ENCODE measurements at regions not wholly inside any gene's neighbourhood (a gene's known extent, or its start where the extent isn't known, plus 50 kb on each side); places are given as distances from the start of the nearest gene placed in this dataset.

DNA sequence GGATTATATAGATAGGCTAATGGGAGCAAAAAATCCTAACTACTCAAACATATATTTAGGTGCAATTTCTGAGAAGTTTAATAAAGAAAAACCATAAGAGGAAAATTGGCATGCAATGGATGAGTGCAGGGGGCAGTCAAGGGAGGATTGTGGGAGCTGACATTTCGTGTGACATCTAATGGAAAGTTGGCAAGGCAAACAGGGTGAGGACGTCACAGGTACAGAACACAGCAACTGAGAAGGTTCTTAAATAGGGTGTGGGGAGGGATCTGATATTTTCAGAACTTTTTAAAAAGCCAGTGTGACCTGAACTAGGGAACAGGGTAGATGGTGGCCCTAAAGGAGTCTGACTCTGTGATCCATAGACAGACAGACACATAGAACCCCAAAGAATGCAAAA is 194.9 kb upstream of the GLI3 start:
- Histone ChIP-seq H3K27ac (no peak overlapping the region), H3K4me1 (replicated peaks in 1 of 2) (no peaks in the 10 kb centered on the region), H3K4me3 (no peak overlapping the region)
- in situ Hi-C loops (cut with MboI; ENCODE audit: low pct_unique_long_range_greater_than_20kb in 2 of 9, low sequenced_read_pairs in 9 of 9, unreplicated experiment in 9 of 9), result no loop called here
- ATAC-seq (replicated peaks in 6 of 8), result no peak
- WGBS, 10 experiments, result 53 to 100% (median 85%) methylated on average over 1 to 2 of the region's 2 CpGs

DNA sequence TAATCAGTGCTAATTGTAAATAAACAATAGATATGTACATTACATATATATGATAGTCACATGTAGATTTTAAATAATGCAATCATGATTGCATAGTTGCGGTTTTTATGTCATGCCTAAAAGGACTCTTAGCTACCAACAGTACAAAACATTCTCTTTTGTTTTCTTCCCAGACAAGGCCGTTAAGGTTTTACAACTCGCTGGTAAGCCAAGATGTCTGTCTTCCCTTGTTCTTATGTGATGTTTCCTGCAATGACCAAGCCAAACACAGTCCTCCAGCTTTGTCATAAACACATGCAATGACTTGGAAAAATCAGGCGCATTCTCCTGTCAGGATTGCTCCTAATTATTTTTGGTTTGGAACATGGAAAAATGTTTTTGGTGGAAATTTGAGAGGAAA is 192.3 kb upstream of the GLI3 start:
- no peaks in the 10 kb centered on the region for H3K4me1 ChIP-seq (replicated peaks in 1 of 2)
- peak in 1 of 8 experiments; percentile 42 for ATAC-seq (replicated peaks in 6 of 8)
- in situ Hi-C loops (cut with MboI; ENCODE audit: low pct_unique_long_range_greater_than_20kb in 2 of 9, low sequenced_read_pairs in 9 of 9, unreplicated experiment in 9 of 9), result no loop called here
- H3K4me3 ChIP-seq, result no peak overlapping the region
- WGBS, 10 experiments, result 20 to 87% (median 50%) methylated on average over 1 to 4 of the region's 4 CpGs
- H3K27ac ChIP-seq, result no peak overlapping the region

DNA sequence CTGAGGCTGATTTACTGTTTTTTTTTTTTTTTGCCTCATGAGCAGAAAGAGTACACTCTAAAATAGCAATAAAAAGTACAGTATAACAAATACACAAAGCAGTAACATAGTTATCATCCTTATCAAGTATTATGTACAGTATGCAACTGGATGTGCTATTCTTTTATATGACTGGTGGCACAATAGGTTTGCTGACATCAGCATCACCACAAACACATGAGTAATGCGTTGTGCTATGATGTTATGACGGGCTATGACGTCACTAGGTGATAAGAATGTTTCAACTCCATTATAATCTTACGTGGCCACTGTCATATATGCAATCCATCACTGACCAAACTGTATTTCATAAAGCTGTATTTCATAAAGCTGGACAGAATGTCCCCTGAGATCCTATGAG is 189.2 kb upstream of the GLI3 start:
- WGBS, 10 experiments, result 40 to 98% (median 76%) methylated on average over 1 to 4 of the region's 4 CpGs; no CpG with 5 or more reads in 2 of the 10 experiments
- in situ Hi-C loops (cut with MboI; ENCODE audit: low pct_unique_long_range_greater_than_20kb in 2 of 9, low sequenced_read_pairs in 9 of 9, unreplicated experiment in 9 of 9), result no loop called here
- peak in 2 of 8 experiments; percentile 47 to 57 for ATAC-seq (replicated peaks in 6 of 8)

DNA sequence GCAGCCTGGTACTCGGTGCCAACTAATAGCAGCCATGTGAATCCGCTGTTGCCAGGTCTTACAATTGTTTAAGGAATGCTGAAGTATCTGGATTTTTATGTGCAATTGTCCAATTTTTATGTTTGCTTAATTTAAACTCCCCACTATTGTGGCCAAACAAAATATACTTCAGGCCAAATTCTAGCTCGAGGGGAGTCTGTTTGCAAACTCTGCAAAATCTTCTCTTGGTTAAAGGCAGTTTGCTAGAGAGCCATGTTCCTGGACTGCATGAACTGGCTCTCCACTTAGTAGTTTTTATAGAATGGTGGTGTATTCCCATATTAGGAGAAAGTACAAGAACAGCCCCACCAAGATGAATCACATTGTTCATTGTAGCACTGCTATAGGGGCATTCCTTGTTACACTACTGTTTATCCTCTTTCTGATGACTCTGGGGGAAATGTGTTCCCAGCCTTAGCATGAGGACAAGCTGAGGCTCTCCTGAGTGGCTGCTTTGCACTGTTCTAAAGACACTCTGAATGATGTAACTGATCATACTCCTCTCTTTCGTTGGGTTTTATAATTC is 178.0 kb upstream of the GLI3 start:
- WGBS, 10 experiments, result 33 to 86% (median 63%) methylated on average over 1 to 4 of the region's 4 CpGs
- in situ Hi-C loops (cut with MboI; ENCODE audit: low pct_unique_long_range_greater_than_20kb in 2 of 9, low sequenced_read_pairs in 9 of 9, unreplicated experiment in 9 of 9), result no loop called here
- no peak overlapping the region for H3K4me3 ChIP-seq
- ATAC-seq (replicated peaks in 6 of 8), result peak in 3 of 8 experiments; percentile 35 to 39 (median 38)
- no peaks in the 10 kb centered on the region for H3K4me1 ChIP-seq (replicated peaks in 1 of 2)
- H3K27ac ChIP-seq, result no peak overlapping the region

More for the DNA sequence above, 189.2 kb upstream of the GLI3 start:
- Histone ChIP-seq H3K27ac (no peak overlapping the region), H3K4me1 (replicated peaks in 1 of 2) (no peaks in the 10 kb centered on the region), H3K4me3 (no peak overlapping the region)

DNA sequence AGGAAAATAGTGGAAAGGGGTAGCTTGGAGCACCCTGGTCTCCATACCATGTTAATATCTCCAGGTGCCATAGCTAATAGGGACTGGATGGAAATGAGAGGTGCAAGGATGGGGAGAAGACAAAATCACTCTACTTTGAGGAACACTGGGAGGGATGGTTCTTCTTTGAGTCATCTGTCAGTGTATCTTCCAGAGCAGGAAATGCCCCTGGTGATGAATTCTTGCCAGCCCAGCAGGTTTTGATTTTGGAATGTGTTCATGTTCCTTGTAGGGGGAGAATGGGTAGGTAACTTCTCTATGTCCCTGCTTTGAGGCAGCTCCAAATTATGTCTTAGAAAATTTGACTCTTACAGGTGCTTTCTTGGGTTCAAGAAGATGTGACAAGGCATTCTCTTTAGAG is 177.0 kb upstream of the GLI3 start:
- no peak overlapping the region for H3K27ac ChIP-seq
- in situ Hi-C loops (cut with MboI; ENCODE audit: low pct_unique_long_range_greater_than_20kb in 2 of 9, low sequenced_read_pairs in 9 of 9, unreplicated experiment in 9 of 9), result no loop called here
- no peak for ATAC-seq (replicated peaks in 6 of 8)
- H3K4me3 ChIP-seq, result no peak overlapping the region
- no peaks in the 10 kb centered on the region for H3K4me1 ChIP-seq (replicated peaks in 1 of 2)

DNA sequence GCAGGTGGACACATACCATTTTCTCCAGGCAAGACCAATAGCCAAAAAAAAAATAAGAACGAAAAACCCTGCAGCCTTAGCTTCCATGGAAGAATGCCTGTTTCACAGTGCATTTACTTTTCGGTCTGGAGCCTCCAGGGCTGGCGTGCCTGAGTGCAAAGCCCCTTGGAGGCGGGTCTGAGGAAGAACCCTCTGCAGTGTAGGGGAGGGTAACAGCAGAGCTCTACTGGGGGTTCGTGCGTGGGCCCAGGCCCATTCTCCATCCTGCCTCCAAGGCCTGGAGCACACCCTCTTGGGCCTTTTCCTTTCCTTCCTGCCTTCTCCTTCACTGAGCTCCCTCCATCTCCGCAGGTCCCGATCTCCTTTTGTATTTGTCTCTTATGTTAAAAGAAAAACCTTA is 172.3 kb upstream of the GLI3 start:
- ATAC-seq (replicated peaks in 6 of 8), result no peak
- H3K4me1 ChIP-seq (replicated peaks in 1 of 2), result no peaks in the 10 kb centered on the region
- no peak overlapping the region for H3K4me3 ChIP-seq
- in situ Hi-C loops (cut with MboI; ENCODE audit: low pct_unique_long_range_greater_than_20kb in 2 of 9, low sequenced_read_pairs in 9 of 9, unreplicated experiment in 9 of 9), result no loop called here
- 65 to 100% (median 85%) methylated on average over 1 to 6 of the region's 8 CpGs; no CpG with 5 or more reads in 3 of the 10 experiments for WGBS, 10 experiments
- no peak overlapping the region for H3K27ac ChIP-seq

DNA sequence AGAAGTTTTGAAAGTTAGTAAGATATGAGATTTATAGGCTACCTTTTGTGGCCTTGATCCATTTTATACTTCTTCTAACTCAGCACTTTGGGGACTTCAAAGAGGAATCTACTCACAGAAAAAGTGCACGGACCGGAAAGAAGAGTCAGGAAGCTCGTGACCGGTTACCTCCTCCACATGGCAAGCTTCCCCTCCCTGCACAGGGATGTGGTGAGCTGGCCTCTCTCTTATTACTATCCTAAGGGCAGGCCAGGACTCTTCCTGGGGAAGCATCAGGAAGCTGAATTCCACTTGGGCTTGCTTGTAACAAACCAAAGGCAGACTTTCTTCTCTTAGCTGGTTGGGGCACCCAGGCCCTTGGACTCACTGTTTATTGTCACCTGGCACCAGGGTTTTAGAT is 170.8 kb upstream of the GLI3 start:
- Histone ChIP-seq H3K4me3 (no peak overlapping the region), H3K4me1 (replicated peaks in 1 of 2) (no peaks in the 10 kb centered on the region), H3K27ac (no peak overlapping the region)
- peak in 1 of 8 experiments; percentile 60 for ATAC-seq (replicated peaks in 6 of 8)
- 92 to 100% (median 95%) methylated on average over 1 to 4 of the region's 4 CpGs; no CpG with 5 or more reads in 5 of the 10 experiments for WGBS, 10 experiments
- in situ Hi-C loops (cut with MboI; ENCODE audit: low pct_unique_long_range_greater_than_20kb in 2 of 9, low sequenced_read_pairs in 9 of 9, unreplicated experiment in 9 of 9), result no loop called here

DNA sequence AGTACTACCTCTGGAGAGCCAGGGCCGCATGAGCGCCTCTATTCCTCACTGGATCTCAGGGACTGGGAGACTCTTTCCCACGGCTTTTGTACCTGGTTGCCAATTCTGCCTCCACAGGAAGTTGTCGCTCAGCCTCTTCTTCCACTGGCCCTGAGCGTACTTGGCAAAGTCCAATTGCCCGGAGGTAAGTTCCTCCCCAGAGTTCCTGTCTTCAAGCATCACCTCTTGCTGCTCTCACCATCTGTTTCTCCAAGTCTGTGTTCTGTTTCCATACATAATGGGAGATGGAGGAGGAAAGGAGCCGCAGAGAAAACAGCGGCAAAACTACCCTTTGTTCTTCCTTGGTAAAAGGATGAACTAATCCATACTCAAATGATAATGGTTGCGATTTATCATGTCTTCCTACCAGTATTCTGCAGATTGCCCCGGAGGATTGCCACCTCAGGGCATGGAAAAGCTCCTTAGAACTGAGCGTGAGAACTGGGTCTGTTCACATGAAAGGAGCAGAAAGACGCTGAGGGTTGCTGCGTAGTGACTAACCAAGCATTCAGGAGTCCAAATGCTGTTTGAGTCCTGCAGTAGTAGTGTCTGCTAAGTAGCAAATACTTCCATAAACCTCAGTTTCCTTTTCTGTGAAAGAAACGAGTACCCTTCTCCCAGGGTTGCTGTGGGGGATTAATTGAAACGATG is 170.2 kb upstream of the GLI3 start:
- WGBS, 10 experiments, result 13 to 100% (median 89%) methylated on average over 1 to 13 of the region's 15 CpGs; no CpG with 5 or more reads in 1 of the 10 experiments
- Histone ChIP-seq H3K4me3 (no peak overlapping the region), H3K27ac (no peak overlapping the region), H3K4me1 (replicated peaks in 1 of 2) (no peaks in the 10 kb centered on the region)
- no peak for ATAC-seq (replicated peaks in 6 of 8)
- in situ Hi-C loops (cut with MboI; ENCODE audit: low pct_unique_long_range_greater_than_20kb in 2 of 9, low sequenced_read_pairs in 9 of 9, unreplicated experiment in 9 of 9), result no loop called here

DNA sequence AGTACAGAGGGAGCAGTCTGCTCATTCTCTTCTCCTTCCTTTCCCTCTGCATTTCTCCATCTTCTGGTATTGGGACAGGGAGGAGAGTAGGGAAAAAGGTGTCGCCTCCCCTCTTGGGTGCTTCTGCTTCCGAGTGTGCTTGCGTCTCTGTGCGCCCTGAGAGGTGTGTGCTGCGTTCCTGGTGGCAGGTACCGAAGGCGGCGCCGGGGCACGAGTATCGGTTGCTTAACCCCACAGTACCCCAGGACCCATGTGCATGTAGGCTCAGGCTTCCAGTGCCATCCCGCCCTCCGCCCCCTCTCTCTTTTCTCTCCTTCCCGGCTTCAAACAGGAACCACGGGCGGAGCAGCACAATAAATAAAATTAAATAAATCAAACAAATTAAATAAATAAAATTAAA is 169.3 kb upstream of the GLI3 start:
- no peaks in the 10 kb centered on the region for H3K4me1 ChIP-seq (replicated peaks in 1 of 2)
- H3K27ac ChIP-seq, result no peak overlapping the region
- in situ Hi-C loops (cut with MboI; ENCODE audit: low pct_unique_long_range_greater_than_20kb in 2 of 9, low sequenced_read_pairs in 9 of 9, unreplicated experiment in 9 of 9), result no loop called here
- 94 to 100% (median 98%) methylated on average over 1 to 12 of the region's 16 CpGs; no CpG with 5 or more reads in 6 of the 10 experiments for WGBS, 10 experiments
- no peak for ATAC-seq (replicated peaks in 6 of 8)
- no peak overlapping the region for H3K4me3 ChIP-seq

DNA sequence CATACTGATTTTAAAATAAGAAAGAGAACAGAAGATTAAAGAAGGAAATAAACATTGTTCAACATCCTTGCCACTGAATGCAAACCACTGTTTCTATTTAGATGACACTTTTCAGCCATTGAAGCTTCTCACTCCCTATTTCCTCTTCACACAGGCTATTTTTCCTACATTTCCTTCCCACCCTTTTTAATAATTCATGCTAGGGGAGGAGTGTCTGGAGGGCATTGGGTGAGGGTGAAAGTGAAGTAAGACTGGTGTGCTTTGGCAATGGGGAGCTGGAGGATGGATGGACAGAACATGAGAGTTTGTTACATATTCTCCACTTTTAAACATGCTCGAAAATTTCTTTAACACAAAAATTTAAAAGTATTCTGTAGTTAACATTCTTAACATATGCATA is 168.8 kb upstream of the GLI3 start:
- Histone ChIP-seq H3K27ac (no peak overlapping the region), H3K4me3 (no peak overlapping the region), H3K4me1 (replicated peaks in 1 of 2) (no peaks in the 10 kb centered on the region)
- in situ Hi-C loops (cut with MboI; ENCODE audit: low pct_unique_long_range_greater_than_20kb in 2 of 9, low sequenced_read_pairs in 9 of 9, unreplicated experiment in 9 of 9), result no loop called here
- WGBS, 10 experiments, result 71 to 100% (median 87%) methylated on average over 1 of the region's 1 CpG; no CpG with 5 or more reads in 2 of the 10 experiments
- peak in 3 of 8 experiments; percentile 53 to 77 (median 62) for ATAC-seq (replicated peaks in 6 of 8)

DNA sequence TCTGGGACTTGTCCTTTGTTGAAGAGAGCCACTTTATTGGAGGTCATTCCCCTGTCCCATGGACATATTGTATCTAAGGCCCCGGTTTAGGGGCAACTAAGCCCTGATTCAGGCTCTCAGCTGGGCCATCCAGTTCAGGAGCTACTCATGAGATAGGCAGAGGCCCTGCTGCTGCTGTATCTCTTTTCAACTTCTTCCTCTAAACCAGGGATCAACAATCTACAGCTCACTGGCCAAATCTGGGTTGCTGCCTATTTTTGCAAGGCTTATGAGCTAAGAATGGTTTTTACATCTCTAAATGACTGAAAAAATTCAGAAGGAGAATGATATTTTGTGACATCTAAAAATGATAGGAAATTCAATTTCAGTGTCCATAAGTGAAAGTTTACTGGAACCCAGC is 166.8 kb upstream of the GLI3 start:
- in situ Hi-C loops (cut with MboI; ENCODE audit: low pct_unique_long_range_greater_than_20kb in 2 of 9, low sequenced_read_pairs in 9 of 9, unreplicated experiment in 9 of 9), result no loop called here
- ATAC-seq (replicated peaks in 6 of 8), result no peak
- 80 to 100% (median 100%) methylated on average over 1 of the region's 1 CpG; no CpG with 5 or more reads in 4 of the 10 experiments for WGBS, 10 experiments
- Histone ChIP-seq H3K4me1 (replicated peaks in 1 of 2) (no peaks in the 10 kb centered on the region), H3K27ac (no peak overlapping the region), H3K4me3 (no peak overlapping the region)

DNA sequence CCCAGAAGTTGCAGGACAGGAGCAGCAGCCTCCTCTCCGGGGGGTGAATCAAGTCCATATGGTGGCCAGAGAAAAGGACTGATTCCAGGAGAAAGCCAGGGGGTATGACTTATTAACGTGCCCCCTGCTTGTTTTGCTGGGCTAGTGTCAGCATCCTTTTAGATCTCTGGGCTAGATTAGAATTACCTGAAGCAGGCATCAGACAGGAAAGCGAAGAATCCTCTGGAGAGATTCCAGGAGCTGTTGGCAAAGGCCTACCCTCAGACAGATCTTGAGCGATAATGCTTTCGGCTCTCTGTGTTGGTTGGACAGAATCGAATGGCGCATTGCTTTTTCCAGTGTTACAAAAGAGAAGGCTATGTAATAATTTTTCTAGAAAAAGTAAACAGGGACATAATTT is 164.0 kb upstream of the GLI3 start:
- Histone ChIP-seq H3K27ac (no peak overlapping the region), H3K4me1 (replicated peaks in 1 of 2) (no peaks in the 10 kb centered on the region), H3K4me3 (no peak overlapping the region)
- 40 to 100% (median 80%) methylated on average over 1 to 7 of the region's 7 CpGs; no CpG with 5 or more reads in 1 of the 10 experiments for WGBS, 10 experiments
- in situ Hi-C loops (cut with MboI; ENCODE audit: low pct_unique_long_range_greater_than_20kb in 2 of 9, low sequenced_read_pairs in 9 of 9, unreplicated experiment in 9 of 9), result no loop called here
- ATAC-seq (replicated peaks in 6 of 8), result no peak

DNA sequence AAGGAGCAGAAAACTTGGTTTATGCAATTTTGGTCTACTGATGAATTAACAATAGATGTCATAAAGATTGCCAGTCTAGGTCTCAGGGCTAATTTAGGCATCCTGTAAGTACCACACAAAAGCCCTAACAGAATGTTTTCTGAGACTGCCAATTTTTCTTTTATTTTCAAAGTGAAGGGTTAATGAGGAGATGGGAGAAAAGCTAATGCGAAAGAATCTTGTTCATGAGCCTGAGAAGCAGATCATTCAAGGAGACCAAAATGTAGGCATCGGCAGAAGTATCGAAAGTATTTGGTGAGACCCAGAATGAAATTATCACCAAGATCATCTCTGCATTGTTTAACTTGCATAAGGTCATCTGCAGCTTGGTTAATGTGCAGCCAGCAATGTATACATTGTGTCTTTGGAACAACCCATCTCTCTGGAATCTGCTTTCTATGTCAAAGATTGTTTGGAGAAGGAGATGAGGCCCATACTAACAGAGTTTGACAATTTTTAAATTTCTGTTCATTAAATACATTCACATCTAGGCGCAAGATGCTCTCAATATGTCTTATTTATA is 163.3 kb upstream of the GLI3 start:
- ATAC-seq (replicated peaks in 6 of 8), result no peak
- Histone ChIP-seq H3K4me3 (no peak overlapping the region), H3K4me1 (replicated peaks in 1 of 2) (no peaks in the 10 kb centered on the region), H3K27ac (no peak overlapping the region)
- 78 to 100% (median 92%) methylated on average over 1 to 4 of the region's 4 CpGs for WGBS, 10 experiments
- in situ Hi-C loops (cut with MboI; ENCODE audit: low pct_unique_long_range_greater_than_20kb in 2 of 9, low sequenced_read_pairs in 9 of 9, unreplicated experiment in 9 of 9), result no loop called here

DNA sequence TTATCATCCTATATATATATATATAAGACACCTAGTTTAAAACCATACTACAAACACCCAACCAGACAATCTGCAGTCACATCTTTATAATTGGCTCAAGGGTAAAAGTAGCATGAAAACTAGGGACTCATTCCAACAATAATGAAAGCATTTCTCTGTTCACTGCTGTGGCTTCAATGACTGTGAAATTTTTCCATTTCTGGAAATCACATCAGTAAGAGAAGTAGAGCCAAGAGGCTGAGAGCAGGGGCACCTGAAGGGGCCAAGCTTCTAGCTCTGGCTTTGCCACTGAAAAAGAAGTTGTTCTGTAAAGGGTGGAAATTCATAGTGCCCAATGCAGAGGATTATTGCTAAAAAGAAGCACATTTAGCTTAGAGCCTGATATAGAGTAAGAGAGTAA is 158.6 kb upstream of the GLI3 start:
- ATAC-seq (replicated peaks in 6 of 8), result no peak
- Histone ChIP-seq H3K4me3 (no peak overlapping the region), H3K4me1 (replicated peaks in 1 of 2) (no peaks in the 10 kb centered on the region), H3K27ac (no peak overlapping the region)
- in situ Hi-C loops (cut with MboI; ENCODE audit: low pct_unique_long_range_greater_than_20kb in 2 of 9, low sequenced_read_pairs in 9 of 9, unreplicated experiment in 9 of 9), result no loop called here
